GM03348 (cell line): ENCODE measurements at regions not wholly inside any gene's neighbourhood (a gene's known extent, or its start where the extent isn't known, plus 50 kb on each side); places are given as distances from the start of the nearest gene placed in this dataset.

Experiments used
- DNase-seq: peaks from one replicate; pipeline ENCODE4 v3.0.0; 2012; ENCODE audit warnings: low spot score

GRCh38 chr2:151197184-151198108, 64.2 kb downstream of the RBM43 start:
- no peak for DNase-seq

GRCh38 chr2:151193576-151193975, 68.1 kb downstream of the RBM43 start:
- no peak for DNase-seq

- no peak for DNase-seq
Measured at GRCh38 chr2:151192681-151193080, 69.0 kb downstream of the RBM43 start.

GRCh38 chr2:151191001-151191400, 70.7 kb downstream of the RBM43 start:
- no peak for DNase-seq

GRCh38 chr2:151189125-151189524, 72.5 kb downstream of the RBM43 start:
- no peak for DNase-seq

- no peak for DNase-seq
Measured at GRCh38 chr2:151186011-151186410, 75.7 kb downstream of the RBM43 start.

GRCh38 chr2:151182899-151183809, 78.5 kb downstream of the RBM43 start:
- no peak for DNase-seq

GRCh38 chr2:151182396-151182795, 79.3 kb downstream of the RBM43 start:
- no peak for DNase-seq

GRCh38 chr2:151181524-151181923, 80.1 kb downstream of the RBM43 start:
- no peak for DNase-seq

- DNase-seq = no peak
Measured at GRCh38 chr2:151180123-151180522, 81.5 kb downstream of the RBM43 start.

- DNase-seq = no peak
Measured at GRCh38 chr2:151178207-151178606, 83.5 kb downstream of the RBM43 start.

GRCh38 chr2:151177756-151178155, 83.9 kb downstream of the RBM43 start:
- DNase-seq = no peak

- no peak for DNase-seq
Measured at GRCh38 chr2:151176661-151177060, 85.0 kb downstream of the RBM43 start.

GRCh38 chr2:151175864-151176263, 85.8 kb downstream of the RBM43 start:
- no peak for DNase-seq

- no peak for DNase-seq
Measured at GRCh38 chr2:151174127-151174526, 87.5 kb downstream of the RBM43 start.

- DNase-seq = no peak
Measured at GRCh38 chr2:151171186-151171585, 90.5 kb downstream of the RBM43 start.

- no peak for DNase-seq
Measured at GRCh38 chr2:151166410-151166809, 95.3 kb downstream of the RBM43 start.

GRCh38 chr2:151165105-151165684, 96.5 kb downstream of the RBM43 start:
- DNase-seq = no peak

- DNase-seq = peak; percentile 54
Measured at GRCh38 chr2:151161821-151162551, 99.7 kb downstream of the RBM43 start.

- peak; percentile 9 for DNase-seq
Measured at GRCh38 chr2:151159109-151159662, 102.5 kb downstream of the RBM43 start.

- DNase-seq = peak; percentile 20
Measured at GRCh38 chr2:151157000-151157735, 104.5 kb downstream of the RBM43 start.
